HUES64 (cell line): ENCODE measurements at regions not wholly inside any gene's neighbourhood (a gene's known extent, or its start where the extent isn't known, plus 50 kb on each side); places are given as distances from the start of the nearest gene placed in this dataset.

Source experiments
- H3K27ac ChIP-seq: 2 replicates; pipeline ENCODE4 v1.7.0; 2013; ENCODE audit warnings: low read depth, low read length, inconsistent platforms
- H3K27me3 ChIP-seq: 2 replicates; pipeline ENCODE4 v1.6.1; 2013; ENCODE audit warnings: mild to moderate bottlenecking, low read length; ENCODE audit not compliant: insufficient read depth
- H3K36me3 ChIP-seq: 2 replicates; pipeline ENCODE4 v1.6.1; 2013; ENCODE audit warnings: mild to moderate bottlenecking, low read length; ENCODE audit not compliant: insufficient read depth
- H3K4me1 ChIP-seq: 2 replicates; pipeline ENCODE4 v1.6.1; 2013; ENCODE audit warnings: mild to moderate bottlenecking, low read length, moderate library complexity; ENCODE audit not compliant: insufficient read depth
- H3K4me3 ChIP-seq: 2 replicates; pipeline ENCODE4 v1.5.1; 2013; ENCODE audit warnings: mild to moderate bottlenecking, low read length, moderate library complexity
- H3K9ac ChIP-seq: 2 replicates; pipeline ENCODE4 v1.6.1; 2013; ENCODE audit warnings: mild to moderate bottlenecking, low read depth, low read length
- H3K9me3 ChIP-seq: 2 replicates; pipeline ENCODE4 v1.6.1; 2013; ENCODE audit warnings: low read depth, low read length; ENCODE audit not compliant: insufficient read depth
- WGBS: fragments of 150-250, 120-280 bp; methylation state at CpG from one replicate; pipeline ENCODE4 v1.1.7; 2013; ENCODE audit warnings: missing lambda C conversion rate; 5-methylcytosine and 5-hydroxymethylcytosine counted together

GRCh38 chr22:49240472-49240871, 587.2 kb downstream of the BRD1 start:
- WGBS, result 88% methylated on average over 12 of the region's 12 CpGs
- Histone ChIP-seq H3K9me3 (no peaks in the 10 kb centered on the region), H3K36me3 (no peaks in the 10 kb centered on the region), H3K27me3 (no peaks in the 10 kb centered on the region), H3K4me1 (no peaks in the 10 kb centered on the region), H3K4me3 (no peak overlapping the region), H3K27ac (no peak overlapping the region), H3K9ac (no peak overlapping the region)

GRCh38 chr22:49240016-49240380, 587.7 kb downstream of the BRD1 start:
- H3K27me3 ChIP-seq, result no peaks in the 10 kb centered on the region
- no peaks in the 10 kb centered on the region for H3K36me3 ChIP-seq
- H3K4me1 ChIP-seq, result no peaks in the 10 kb centered on the region
- H3K27ac ChIP-seq, result no peak overlapping the region
- H3K9me3 ChIP-seq, result no peaks in the 10 kb centered on the region
- no peak overlapping the region for H3K4me3 ChIP-seq
- no peak overlapping the region for H3K9ac ChIP-seq
- WGBS, result 83% methylated on average over 9 of the region's 9 CpGs

GRCh38 chr22:49239264-49240015, 588.2 kb downstream of the BRD1 start:
- 88% methylated on average over 18 of the region's 18 CpGs for WGBS

GRCh38 chr22:49238181-49239141, 589.2 kb downstream of the BRD1 start:
- no peaks in the 10 kb centered on the region for H3K4me1 ChIP-seq
- H3K9ac ChIP-seq, result no peak overlapping the region
- H3K27me3 ChIP-seq, result no peaks in the 10 kb centered on the region
- no peak overlapping the region for H3K27ac ChIP-seq
- no peaks in the 10 kb centered on the region for H3K9me3 ChIP-seq
- H3K36me3 ChIP-seq, result no peaks in the 10 kb centered on the region
- 90% methylated on average over 25 of the region's 25 CpGs for WGBS
- no peak overlapping the region for H3K4me3 ChIP-seq

More at GRCh38 chr22:49239264-49240015, 588.2 kb downstream of the BRD1 start:
- Histone ChIP-seq H3K27me3 (no peaks in the 10 kb centered on the region), H3K27ac (no peak overlapping the region), H3K36me3 (no peaks in the 10 kb centered on the region), H3K4me3 (no peak overlapping the region), H3K4me1 (no peaks in the 10 kb centered on the region), H3K9ac (no peak overlapping the region), H3K9me3 (no peaks in the 10 kb centered on the region)

GRCh38 chr22:49237703-49238102, 590.0 kb downstream of the BRD1 start:
- Histone ChIP-seq H3K27me3 (no peaks in the 10 kb centered on the region), H3K9me3 (no peaks in the 10 kb centered on the region), H3K27ac (no peak overlapping the region), H3K9ac (no peak overlapping the region), H3K4me1 (no peaks in the 10 kb centered on the region), H3K36me3 (no peaks in the 10 kb centered on the region), H3K4me3 (no peak overlapping the region)
- 70% methylated on average over 6 of the region's 7 CpGs for WGBS

- no peaks in the 10 kb centered on the region for H3K27me3 ChIP-seq
- H3K27ac ChIP-seq, result no peak overlapping the region
- no peak overlapping the region for H3K4me3 ChIP-seq
- no peaks in the 10 kb centered on the region for H3K4me1 ChIP-seq
- H3K9ac ChIP-seq, result no peak overlapping the region
- H3K9me3 ChIP-seq, result no peaks in the 10 kb centered on the region
- H3K36me3 ChIP-seq, result no peaks in the 10 kb centered on the region
- WGBS, result 79% methylated on average over 3 of the region's 3 CpGs
These were observed 590.4 kb downstream of the BRD1 start for GRCh38 chr22:49237279-49237678.

GRCh38 chr22:49236541-49237075, 591.1 kb downstream of the BRD1 start:
- Histone ChIP-seq H3K36me3 (no peaks in the 10 kb centered on the region), H3K27me3 (no peaks in the 10 kb centered on the region), H3K4me1 (no peaks in the 10 kb centered on the region), H3K9ac (no peak overlapping the region), H3K27ac (no peak overlapping the region), H3K9me3 (no peaks in the 10 kb centered on the region), H3K4me3 (no peak overlapping the region)
- 96% methylated on average over 11 of the region's 11 CpGs for WGBS

GRCh38 chr22:49235463-49236300, 592.0 kb downstream of the BRD1 start:
- WGBS, result 78% methylated on average over 13 of the region's 13 CpGs
- H3K4me3 ChIP-seq, result no peak overlapping the region
- H3K27me3 ChIP-seq, result no peaks in the 10 kb centered on the region
- no peak overlapping the region for H3K9ac ChIP-seq
- no peaks in the 10 kb centered on the region for H3K9me3 ChIP-seq
- H3K4me1 ChIP-seq, result no peaks in the 10 kb centered on the region
- H3K27ac ChIP-seq, result no peak overlapping the region
- no peaks in the 10 kb centered on the region for H3K36me3 ChIP-seq

GRCh38 chr22:49234459-49234858, 593.2 kb downstream of the BRD1 start:
- no peaks in the 10 kb centered on the region for H3K27me3 ChIP-seq

GRCh38 chr22:49233507-49234100, 594.1 kb downstream of the BRD1 start:
- H3K4me1 ChIP-seq, result no peaks in the 10 kb centered on the region
- no peaks in the 10 kb centered on the region for H3K36me3 ChIP-seq
- H3K9me3 ChIP-seq, result no peaks in the 10 kb centered on the region
- 88% methylated on average over 16 of the region's 16 CpGs for WGBS
- H3K4me3 ChIP-seq, result no peak overlapping the region
- H3K27ac ChIP-seq, result no peak overlapping the region
- no peaks in the 10 kb centered on the region for H3K27me3 ChIP-seq
- no peak overlapping the region for H3K9ac ChIP-seq

More at GRCh38 chr22:49234459-49234858, 593.2 kb downstream of the BRD1 start:
- no peak overlapping the region for H3K27ac ChIP-seq
- H3K9ac ChIP-seq, result no peak overlapping the region
- no peaks in the 10 kb centered on the region for H3K9me3 ChIP-seq
- 92% methylated on average over 3 of the region's 3 CpGs for WGBS
- H3K36me3 ChIP-seq, result no peaks in the 10 kb centered on the region
- H3K4me1 ChIP-seq, result no peaks in the 10 kb centered on the region
- no peak overlapping the region for H3K4me3 ChIP-seq
